ENCODE measurements at regions not wholly inside any gene's neighbourhood (a gene's known extent, or its start where the extent isn't known, plus 50 kb on each side); places are given as distances from the start of the nearest gene placed in this dataset.
"Not testable (repeated sequence)": the region's sequence is repeated elsewhere in the genome, so short reads cannot be mapped to it uniquely, and the experiment has no call there.

DNA sequence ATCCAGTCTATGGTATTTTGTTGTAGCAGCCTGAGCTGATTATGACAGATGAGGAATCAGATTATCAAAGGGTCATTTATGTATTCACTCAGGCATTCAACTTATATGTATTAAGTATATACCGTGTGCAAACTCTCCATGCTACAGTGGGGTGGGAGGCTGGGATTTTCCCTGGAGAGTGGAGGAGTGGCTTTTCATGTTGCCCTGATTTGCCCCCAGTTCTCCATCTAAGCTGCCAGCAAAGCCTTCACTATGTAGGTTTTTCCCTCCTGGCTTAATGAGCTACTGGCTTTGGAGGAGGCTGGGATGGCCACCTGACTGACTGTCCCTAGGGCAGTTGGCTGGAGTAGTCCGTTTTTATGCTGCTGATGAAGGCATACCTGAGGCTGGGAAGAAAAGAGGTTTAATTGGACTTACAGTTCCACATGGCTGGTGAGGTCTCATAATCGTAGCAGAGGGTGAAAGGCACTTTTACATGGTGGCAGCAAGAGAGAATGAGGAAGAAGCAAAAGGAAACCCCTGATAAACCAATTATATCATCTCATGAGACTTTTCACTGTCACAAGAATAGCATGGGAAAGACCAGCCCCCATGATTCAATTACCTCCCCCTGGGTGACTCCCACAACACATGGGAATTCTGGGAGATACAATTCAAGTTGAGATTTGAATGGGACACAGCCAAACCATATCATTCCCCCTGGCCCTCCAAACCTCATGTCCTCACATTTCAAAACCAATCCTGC lies 253.9 kb downstream of the RPLP1 start:
- DNase-seq: no peak

DNA sequence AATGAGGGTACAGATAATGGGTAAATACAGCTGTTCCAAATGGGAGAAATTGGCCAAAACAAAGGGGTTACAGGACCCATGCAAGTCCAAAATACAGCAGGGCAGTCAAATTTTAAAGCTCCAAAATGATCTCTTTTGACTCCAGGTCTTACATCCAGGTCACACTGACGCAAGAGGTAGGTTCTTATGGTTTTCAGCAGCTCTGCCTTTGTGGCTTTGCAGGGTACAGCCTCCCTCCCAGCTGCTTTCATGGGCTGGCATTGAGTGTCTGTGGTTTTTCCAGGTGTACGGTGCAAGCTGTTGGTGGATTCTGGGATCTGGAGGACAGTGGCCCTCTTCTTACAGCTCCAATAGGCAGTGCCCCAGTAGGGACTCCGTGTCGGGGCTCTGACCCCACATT lies 254.6 kb downstream of the RPLP1 start:
- DNase-seq: not testable (repeated sequence)

DNA sequence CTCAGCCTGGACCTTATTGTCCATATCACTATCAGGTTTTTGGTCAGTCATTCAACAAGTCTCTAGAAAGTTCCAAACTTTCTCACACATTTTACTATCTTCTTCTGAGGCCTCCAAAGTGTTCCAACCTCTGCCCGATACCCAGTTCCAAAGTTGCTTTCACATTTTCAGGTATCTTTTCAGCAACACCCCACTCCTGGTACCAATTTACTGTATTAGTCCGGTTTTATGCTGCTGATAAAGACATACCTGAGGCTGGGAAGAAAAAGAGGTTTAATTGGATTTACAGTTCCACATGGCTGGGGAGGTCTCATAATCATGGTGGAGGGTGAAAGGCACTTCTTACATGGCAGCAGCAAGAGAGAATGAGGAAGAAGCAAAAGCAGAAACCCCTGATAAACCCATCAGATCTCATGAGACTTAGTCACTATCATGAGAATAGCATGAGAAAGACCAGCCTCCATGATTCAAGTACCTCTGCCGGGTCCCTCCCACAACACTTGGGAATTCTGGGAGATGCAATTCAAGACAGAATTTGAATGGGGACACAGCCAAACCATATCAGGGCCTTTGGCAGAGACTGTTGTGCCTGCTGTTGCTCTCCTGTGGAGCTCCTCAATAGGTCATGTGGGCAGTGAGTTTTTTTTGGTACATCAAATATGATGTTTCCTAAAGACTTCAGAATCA lies 256.0 kb downstream of the RPLP1 start:
- DNase-seq: not testable (repeated sequence)

DNA sequence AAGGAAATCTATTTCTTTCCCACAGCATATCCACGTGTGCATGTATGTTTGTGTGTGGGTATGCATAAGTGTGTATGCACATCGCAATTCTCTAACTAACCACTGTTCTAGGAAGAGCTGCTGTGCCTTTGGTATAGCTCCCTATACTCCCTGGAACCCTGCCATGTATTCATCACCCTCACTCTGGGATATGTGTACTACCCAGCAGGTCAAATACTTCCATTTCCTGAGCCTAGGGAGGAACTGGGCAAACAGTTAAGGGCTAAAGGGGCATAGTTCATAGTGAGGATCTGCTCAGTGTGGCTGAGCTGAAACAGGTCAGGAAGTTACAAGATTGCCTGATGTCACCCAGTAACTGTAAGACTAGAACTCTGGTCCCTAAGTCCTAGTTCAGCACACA lies 260.4 kb downstream of the RPLP1 start:
- DNase-seq: no peak

DNA sequence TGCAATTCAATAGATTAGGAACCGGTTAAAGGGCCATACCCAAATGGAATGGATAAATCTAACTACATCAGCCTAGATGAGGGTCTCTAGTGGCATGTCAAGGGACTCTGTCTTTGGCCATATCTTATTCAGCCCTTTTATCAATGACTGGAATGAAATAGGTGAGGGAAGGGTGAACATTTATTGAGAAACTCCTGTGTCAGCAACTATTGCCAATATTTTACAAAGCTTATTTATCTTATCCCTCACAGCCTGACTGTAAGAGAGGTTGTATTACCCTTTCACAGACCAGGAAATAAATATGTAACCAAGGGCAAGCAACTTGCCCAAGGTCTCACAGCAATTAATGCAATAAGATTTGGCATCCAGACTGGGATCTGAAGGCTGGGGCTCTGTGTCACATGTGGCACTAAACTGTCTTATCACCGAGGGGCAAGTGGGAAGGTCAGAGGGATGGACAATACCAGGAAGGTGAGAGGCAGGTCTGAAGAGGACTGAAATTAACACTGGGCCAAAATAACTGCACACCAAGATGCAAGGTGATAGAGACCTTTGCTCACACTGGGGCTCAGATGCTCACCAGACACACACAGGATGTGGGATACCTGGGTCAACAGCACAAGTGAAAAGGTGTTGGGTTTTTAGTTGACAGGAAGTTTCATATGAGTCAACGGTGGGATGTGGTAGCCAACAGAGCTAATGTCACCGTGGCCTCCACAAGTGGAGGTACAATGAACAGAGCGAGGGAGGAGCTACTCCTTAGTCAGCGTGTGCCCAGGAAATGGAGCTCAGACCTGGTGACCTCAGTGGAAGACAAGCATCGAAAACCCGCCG lies 261.3 kb downstream of the RPLP1 start:
- DNase-seq: no peak

DNA sequence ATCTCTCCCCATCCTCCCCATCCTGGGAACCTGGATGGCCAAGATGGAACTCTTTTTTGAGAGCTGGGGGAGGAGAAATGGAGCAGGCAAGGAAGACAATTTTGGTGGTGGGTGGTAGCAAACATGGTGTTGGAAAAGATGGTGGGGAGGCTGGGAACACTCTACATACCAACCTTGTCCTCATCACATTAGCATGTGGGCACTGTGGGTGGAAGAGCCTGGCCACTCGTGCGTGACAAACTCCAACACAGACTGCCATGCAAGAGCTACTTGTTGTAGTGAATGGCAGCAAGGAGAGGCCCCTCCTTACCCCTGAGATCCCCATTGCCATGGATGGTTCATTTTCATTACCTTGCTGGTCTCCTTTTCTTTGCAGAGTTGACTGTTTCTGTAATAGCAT lies 262.6 kb downstream of the RPLP1 start:
- DNase-seq: no peak

DNA sequence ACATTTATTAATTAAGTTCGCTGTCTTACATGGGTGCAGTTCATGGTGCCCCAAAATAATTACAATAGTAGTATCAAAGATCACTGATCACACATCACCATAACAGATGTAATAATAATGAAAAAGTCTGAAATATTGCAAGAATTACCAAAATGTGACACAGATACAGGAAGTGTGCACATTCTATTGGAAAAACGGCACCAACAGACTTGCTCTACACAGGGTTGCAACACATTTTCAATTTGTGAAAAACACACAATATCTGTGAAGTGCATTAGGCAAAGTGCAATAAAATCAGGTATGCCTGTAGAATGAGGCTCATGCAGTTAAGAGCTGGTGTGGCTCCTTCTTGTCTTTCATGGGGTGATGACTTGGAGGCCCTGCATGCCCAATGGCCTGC lies 265.8 kb downstream of the RPLP1 start:
- no peak for DNase-seq

DNA sequence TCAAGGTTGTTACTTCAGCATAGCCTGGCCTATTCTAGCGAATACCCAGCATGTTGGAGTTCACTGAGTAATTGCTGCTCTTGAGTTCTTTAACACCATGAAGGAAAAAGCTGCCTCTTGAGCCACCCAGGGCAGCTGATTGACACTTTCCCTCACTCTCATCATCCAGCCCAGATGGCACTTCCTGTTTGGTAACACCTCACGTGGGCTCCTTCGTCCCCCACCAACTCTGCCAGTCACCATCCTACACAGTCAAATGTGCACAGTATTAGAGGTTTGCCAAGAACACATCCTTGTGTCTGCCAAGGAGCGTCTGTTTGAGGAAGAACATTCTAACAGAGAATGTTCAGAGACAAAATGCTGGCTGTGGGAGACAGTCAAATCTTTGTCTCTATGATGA lies 266.3 kb downstream of the RPLP1 start:
- peak in 4 of 56 donors; percentile 10 to 21 (median 14) for DNase-seq

DNA sequence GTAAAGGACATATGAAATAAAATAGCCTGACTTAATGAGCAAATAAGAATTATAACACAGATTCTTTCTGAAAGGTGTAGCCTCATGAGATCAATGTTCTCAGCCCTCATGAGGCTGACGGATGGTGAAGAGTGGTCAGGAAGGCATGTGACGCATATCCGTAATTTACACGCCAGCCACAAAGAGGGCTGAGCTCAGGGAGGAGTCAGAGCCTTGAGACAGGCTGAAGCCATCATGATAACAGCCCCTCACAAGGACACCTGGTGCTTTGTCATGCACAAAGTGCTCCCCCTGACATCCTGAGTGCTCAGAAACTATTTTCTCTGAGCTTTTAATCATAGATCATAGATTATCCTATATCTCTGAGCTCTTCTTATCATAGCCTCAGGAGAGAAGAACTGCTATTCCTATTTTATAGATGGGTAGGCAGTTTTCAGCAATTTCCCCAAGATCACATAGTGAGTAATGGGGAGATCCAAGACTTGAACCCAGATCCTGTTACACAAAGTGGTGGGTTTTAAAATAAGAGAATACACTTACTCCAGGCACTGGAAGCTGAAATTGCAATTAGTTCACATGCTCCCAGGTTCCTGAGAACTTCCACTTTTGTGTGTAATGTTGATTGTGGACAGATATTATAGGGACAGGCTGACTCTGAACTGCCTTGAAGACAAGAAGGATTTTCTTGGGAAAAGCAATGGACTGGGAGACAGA lies 267.1 kb downstream of the RPLP1 start:
- no peak for DNase-seq

DNA sequence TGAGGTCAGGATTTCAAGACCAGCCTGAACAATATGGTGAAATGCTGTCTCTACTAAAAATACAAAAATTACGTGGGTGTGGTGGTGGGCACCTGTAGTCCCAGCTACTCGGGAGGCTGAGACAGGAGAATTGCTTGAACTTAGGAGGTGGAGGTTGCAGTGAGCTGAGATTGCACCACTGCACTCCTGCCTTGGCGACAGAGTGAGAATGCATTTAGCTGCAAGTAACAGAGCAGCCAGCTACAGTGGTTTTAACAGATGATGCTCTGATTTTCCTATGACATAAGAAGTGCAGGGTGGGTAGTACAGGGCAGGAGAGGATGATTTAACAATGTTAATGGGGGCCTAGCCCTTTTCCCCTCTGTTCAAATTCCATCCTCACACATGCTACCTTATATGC lies 267.9 kb downstream of the RPLP1 start:
- DNase-seq: no peak

DNA sequence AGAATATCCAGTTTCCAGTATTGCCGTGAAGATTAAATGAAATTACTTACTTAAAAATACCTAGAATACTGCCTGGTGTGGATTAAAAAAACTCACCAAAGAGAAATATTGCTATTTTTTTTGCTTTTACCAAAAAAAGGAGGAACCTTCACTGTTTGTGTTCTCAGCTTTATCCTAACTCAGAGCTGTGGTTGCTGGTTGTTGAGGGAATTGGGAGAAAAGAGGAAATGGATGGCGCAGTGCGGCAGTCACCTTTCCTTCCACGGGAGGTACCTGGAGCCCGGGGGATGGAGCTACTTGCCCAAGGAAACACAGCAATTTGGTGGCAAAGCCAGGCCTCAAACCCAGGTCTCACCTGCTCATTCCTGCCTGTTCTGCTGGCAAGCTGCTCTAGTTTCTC lies 270.3 kb downstream of the RPLP1 start:
- DNase-seq: no peak

DNA sequence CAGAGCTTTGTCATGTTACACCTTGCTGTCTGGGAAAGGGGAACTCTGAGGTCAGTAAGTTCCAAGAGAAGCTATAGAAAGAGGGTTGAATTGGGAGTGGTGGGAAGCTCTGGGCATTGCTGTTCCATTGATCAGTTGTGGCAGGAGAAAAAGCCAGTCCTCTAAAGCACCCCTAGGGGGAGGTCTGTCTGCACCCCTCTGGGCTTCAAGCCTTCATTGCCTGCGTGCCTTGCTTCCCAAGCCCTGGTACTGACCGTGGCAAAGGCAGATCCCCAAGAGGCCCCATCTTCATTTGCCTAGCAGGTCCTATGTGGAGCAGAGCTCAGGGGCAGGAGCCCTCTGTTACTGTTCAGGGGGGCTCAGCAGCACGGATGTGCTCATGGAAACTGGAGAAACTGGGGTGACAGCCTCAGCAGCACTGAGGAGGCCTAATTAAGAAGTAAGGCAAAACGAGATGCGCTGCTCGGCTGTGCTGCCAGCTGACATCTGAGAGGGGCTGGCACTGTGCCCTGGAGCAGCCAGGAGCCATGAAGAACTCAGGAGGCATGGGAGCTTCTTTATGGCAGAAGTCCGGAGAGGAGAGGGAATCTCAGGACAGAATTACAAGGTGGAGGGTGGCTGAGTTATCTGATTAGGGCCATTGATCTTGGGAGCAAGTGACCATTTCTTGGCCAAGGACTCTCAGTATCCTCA lies 270.9 kb downstream of the RPLP1 start:
- DNase-seq: no peak

DNA sequence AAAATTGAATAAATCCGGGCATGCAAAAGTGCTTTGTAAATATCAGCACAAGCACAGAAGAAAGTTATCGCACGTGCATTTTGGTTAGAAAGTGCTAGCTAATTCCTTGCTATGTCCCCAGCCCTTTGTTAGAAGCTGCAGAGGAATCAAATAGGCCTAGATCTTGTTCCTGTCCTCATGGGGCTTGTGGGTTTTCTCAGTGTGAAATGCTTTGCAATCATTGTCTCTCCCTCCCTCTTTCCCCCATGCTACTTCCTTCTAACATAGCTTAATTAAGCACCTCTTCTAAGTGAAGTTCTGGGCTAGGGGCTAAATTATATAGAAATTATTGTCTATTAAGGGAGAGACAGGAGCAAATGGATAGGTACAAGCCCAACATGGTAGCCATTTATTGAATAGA lies 271.7 kb downstream of the RPLP1 start:
- DNase-seq: no peak

DNA sequence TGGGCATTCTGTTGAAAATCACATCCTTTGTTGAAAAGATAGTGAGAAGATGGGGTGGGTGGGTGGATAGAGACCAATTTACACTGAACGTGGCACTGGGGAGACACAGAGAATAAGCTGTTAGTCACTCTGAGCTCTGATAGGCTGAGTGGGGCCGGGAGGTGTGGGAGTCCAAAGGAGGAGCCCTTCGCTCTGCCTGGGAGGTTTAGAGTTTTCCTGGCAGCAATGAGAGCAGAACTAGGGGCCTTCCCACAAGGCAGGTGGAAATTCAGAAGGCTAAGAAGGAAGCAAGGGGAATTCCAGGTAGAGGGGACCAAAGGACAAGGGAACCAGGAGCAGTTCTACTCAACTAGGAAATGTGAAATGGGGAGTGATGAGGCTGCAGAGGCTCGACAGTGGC lies 272.7 kb downstream of the RPLP1 start:
- DNase-seq: no peak

DNA sequence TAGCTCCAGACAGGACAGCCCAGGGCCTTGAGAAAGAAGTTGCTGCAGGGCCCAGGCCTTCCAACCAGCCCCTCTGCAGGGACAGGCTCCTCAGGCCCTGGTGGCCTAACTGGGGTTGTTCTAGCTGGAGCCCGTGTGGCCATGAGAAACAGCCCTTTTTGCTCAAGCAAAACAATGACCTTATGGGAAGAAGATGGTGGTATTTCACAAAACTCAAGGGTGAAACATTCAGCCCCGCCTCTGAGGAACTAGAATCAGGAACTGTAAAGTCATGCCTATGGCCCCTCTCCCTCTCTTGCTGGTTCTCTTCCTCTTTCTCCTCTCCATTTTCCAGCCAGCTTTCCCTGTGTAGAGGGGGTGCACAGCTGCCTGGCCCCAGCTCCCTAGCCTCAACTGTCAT lies 273.3 kb downstream of the RPLP1 start:
- no peak for DNase-seq

DNA sequence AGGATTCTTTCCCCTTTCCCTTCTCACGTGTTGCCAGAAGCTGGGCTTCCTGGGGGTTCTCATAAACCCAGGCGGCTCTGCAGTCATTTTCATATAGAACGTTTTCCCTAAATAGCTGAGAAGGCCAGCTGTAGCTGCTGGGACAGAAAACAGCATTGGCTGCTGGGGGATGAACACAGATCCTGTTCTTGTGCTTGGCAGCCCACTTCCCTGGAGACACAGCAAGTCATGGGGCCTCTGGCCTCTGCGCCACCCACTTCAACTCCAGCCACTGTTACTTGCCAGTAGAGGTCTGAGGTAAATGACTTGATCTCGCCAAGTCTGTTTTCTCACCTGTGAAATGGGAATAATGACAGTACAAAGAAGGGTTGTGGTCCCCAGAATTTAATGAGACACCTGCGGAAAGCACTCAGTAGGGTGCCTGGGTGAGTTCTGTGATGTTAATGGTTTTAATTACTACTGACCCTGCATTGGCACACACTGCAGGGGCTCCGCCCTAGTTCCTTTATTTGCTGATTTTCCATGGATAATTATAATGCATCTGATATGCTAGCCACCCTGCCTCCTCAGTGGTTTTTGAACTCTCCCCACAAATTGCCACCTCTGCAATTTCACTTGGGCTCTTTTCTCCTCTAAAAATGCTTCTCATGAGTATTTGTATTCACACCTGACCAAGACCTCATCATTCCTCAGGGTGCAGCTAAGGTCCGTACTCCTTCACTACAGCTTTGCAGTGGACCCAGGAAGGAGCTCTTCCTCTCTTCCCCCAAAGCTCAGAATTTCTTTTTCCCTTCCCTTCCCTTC lies 274.7 kb downstream of the RPLP1 start:
- DNase-seq: no peak

DNA sequence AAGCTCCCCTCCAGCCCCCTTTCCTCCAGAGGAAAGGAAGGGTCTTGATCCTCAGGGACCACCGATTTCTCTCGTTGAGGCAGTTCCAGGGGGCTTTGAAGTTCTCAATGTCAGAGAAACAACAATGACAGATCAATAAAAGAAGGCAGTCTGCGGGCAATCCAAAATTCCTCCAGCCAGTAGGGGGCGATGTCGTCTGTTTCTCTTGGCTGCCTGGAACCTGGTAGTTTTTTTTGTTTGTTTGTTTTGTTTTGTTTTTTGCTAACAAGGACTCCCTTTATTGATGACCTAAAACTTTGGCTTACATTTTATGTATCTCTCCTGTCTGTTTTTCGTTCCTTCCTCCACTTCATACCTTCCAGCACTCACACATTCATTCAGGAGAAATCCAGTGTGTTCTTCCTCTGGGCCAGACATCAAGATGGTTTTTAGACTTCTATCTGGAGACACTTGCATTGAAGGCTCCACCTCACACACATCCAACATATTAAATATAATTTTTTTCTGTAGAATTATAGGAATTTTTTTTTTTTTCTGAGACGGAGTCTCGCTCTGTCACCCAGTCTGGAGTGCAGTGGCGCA lies 276.6 kb downstream of the RPLP1 start:
- DNase-seq: peak in 1 of 56 donors; percentile 8

DNA sequence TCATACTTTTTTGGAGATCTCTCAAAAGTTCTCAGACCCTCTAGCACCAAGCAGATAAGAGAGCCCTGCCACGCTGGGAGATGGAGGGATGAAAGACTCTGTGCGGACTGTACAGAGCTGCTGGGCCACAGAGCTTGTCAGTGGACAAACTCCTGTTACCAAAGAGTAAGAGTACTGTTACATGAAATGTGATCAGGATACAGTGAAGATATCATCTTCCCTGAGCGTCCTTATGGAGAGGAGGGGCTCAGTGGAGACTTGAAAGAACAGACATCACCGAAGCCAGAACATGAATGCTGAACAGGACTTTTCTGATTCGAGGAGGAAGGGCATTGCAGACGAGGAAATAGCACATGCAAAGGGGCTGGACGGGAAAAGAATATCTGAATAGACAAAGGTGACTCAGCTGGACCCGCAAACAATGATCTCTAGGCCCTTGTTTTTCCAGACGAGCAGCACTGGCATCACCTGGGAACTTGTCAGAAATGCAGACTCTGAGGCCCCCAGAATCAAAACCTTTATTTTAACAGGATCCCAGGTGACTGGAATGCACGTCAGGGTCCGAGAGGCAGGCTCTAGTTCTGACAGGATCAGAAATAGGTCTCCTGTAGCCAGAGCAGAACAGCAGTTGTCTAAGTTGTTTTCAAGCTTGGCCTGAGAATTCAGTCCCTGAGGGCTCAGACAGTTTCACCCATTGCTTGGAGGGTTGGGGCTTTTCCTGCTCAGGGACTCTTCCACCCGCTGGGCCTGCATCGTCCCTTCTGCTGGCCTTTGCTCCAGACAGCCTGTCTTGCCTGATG lies 277.9 kb downstream of the RPLP1 start:
- DNase-seq: no peak

DNA sequence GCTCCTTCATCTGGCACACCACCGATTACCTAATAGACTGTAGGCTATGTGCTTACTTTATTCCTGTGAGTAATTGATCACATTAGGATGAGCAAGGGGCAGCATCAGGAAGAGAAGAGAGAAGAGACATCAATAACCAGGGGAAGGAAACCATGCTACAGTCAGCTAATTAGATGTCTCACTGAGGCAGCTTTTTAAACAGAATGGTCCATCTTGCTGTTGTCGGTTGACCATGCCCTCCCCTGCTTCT lies 278.4 kb downstream of the RPLP1 start:
- no peak for DNase-seq

Data from nucleus accumbens (tissue), 56 donors.